Peyer's patch (tissue), 4 donors: ENCODE measurements at regions not wholly inside any gene's neighbourhood (a gene's known extent, or its start where the extent isn't known, plus 50 kb on each side); places are given as distances from the start of the nearest gene placed in this dataset.
"Not testable (repeated sequence)": the region's sequence is repeated elsewhere in the genome, so short reads cannot be mapped to it uniquely, and the experiment has no call there.

Experiments
- DNase-seq, 3 donors: peaks; one replicate each; pipeline ENCODE4 v3.0.0-alpha.2; 2017 to 2019
- H3K27ac ChIP-seq, 4 donors: fragments of 200-600 bp; sonication (generic); one replicate each; pipeline ENCODE4 v1.5.1; 2016 to 2019
- H3K27me3 ChIP-seq, 2 donors: fragments of 200-600 bp; sonication (generic); one replicate each; pipeline ENCODE4 v1.5.1; 2019
- H3K36me3 ChIP-seq, 3 donors: fragments of 200-600 bp; sonication (generic); one replicate each; pipeline ENCODE4 v1.5.1; 2016 to 2019
- H3K4me1 ChIP-seq, 4 donors: fragments of 200-600 bp; sonication (generic); one replicate each; pipeline ENCODE4 v1.5.1; 2016 to 2019
- H3K4me3 ChIP-seq, 4 donors: fragments of 200-600 bp; sonication (generic); 1 replicate in 3 of 4; 2 replicates in 1 of 4; pipeline ENCODE4 v1.5.1; 2016 to 2019; ENCODE audit warnings: mild to moderate bottlenecking in 1 of 4
- H3K9me3 ChIP-seq, 4 donors: fragments of 200-600 bp; sonication (generic); one replicate each; pipeline ENCODE4 v1.5.1; 2016 to 2019; ENCODE audit warnings: mild to moderate bottlenecking in 1 of 4
- POLR2A ChIP-seq, 2 donors: fragments of 450-650 bp; IDR thresholded peaks; one replicate each; pipeline ENCODE4 v1.5.1; 2017; ENCODE audit warnings: antibody characterized with exemption in 2 of 2, mild to moderate bottlenecking in 2 of 2, moderate library complexity in 2 of 2
- TF ChIP-seq, protein P1 (sequence below), 6 experiments: fragments of 450-650 bp in 4 of 6; fragments of 200-600 bp in 2 of 6; sonication (generic) in 1 of 6; IDR thresholded peaks; one replicate each; pipeline ENCODE4 v1.5.1; 2017 to 2019; ENCODE audit warnings: antibody characterized with exemption in 6 of 6, mild to moderate bottlenecking in 3 of 6, moderate library complexity in 1 of 6

- no peak for DNase-seq
These were observed 299.7 kb downstream of the DLEU7 start for GRCh38 chr13:50543782-50544181.

DNA sequence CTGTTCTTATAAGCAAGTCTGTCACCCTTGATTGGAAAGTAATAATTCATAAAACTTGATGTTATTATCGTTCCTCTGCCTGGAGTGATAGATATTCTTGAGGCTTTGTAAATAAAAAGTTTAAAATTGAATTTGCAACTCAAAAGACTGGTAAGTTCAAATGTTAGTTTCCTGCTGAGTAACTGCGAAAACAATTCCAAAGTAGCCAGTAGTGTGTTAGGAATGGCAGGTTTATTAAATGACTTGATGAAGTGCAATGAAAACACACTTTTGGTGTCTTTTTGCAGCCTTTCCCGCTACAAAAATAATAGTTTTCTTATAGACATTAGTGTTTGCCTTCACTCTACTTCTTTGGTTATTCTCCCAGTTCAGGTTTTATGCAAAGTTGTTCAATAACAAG, 299.3 kb downstream of the DLEU7 start:
- no peaks in the 10 kb centered on the region for H3K4me1 ChIP-seq
- no peaks in the 10 kb centered on the region for H3K9me3 ChIP-seq
- H3K4me3 ChIP-seq: no peak overlapping the region
- H3K27ac ChIP-seq: no peak overlapping the region
- H3K27me3 ChIP-seq: no peaks in the 10 kb centered on the region
- no peak for TF ChIP-seq POLR2A (IDR thresholded peaks at IDR 0.05)
- TF ChIP-seq, protein P1, sequence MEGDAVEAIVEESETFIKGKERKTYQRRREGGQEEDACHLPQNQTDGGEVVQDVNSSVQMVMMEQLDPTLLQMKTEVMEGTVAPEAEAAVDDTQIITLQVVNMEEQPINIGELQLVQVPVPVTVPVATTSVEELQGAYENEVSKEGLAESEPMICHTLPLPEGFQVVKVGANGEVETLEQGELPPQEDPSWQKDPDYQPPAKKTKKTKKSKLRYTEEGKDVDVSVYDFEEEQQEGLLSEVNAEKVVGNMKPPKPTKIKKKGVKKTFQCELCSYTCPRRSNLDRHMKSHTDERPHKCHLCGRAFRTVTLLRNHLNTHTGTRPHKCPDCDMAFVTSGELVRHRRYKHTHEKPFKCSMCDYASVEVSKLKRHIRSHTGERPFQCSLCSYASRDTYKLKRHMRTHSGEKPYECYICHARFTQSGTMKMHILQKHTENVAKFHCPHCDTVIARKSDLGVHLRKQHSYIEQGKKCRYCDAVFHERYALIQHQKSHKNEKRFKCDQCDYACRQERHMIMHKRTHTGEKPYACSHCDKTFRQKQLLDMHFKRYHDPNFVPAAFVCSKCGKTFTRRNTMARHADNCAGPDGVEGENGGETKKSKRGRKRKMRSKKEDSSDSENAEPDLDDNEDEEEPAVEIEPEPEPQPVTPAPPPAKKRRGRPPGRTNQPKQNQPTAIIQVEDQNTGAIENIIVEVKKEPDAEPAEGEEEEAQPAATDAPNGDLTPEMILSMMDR (IDR thresholded peaks at IDR 0.05): no peak
- no peaks in the 10 kb centered on the region for H3K36me3 ChIP-seq
- no peak for DNase-seq

More at GRCh38 chr13:50543782-50544181, 299.7 kb downstream of the DLEU7 start:
- Histone ChIP-seq H3K36me3 (no peaks in the 10 kb centered on the region), H3K27ac (no peak overlapping the region), H3K4me3 (no peak overlapping the region), H3K27me3 (no peaks in the 10 kb centered on the region), H3K4me1 (no peaks in the 10 kb centered on the region), H3K9me3 (no peaks in the 10 kb centered on the region)
- TF ChIP-seq, protein P1 (IDR thresholded peaks at IDR 0.05): no peak
- no peak for TF ChIP-seq POLR2A (IDR thresholded peaks at IDR 0.05)

DNA sequence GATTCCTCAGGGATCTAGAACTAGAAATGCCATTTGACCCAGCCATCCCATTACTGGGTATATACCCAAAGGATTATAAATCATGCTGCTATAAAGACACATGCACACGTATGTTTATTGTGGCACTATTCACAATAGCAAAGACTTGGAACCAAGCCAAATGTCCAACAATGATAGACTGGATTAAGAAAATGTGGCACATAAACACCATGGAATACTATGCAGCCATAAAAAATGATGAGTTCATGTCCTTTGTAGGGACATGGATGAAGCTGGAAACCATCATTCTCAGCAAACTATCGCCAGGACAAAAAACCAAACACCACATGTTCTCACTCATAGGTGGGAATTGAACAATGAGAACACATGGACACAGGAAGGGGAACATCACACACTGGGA, 296.3 kb downstream of the DLEU7 start:
- H3K9me3 ChIP-seq, H3K27me3 ChIP-seq, H3K27ac ChIP-seq, H3K4me1 ChIP-seq, DNase-seq, H3K36me3 ChIP-seq, H3K4me3 ChIP-seq: not testable (repeated sequence)

- Histone ChIP-seq H3K27ac (no peak overlapping the region), H3K27me3 (no peaks in the 10 kb centered on the region), H3K4me3 (no peak overlapping the region), H3K36me3 (no peaks in the 10 kb centered on the region), H3K9me3 (no peaks in the 10 kb centered on the region), H3K4me1 (no peaks in the 10 kb centered on the region)
- TF ChIP-seq, protein P1 (IDR thresholded peaks at IDR 0.05): no peak
- TF ChIP-seq POLR2A (IDR thresholded peaks at IDR 0.05): no peak
- DNase-seq: no peak
These were observed 294.9 kb downstream of the DLEU7 start for GRCh38 chr13:50548586-50548985.

DNA sequence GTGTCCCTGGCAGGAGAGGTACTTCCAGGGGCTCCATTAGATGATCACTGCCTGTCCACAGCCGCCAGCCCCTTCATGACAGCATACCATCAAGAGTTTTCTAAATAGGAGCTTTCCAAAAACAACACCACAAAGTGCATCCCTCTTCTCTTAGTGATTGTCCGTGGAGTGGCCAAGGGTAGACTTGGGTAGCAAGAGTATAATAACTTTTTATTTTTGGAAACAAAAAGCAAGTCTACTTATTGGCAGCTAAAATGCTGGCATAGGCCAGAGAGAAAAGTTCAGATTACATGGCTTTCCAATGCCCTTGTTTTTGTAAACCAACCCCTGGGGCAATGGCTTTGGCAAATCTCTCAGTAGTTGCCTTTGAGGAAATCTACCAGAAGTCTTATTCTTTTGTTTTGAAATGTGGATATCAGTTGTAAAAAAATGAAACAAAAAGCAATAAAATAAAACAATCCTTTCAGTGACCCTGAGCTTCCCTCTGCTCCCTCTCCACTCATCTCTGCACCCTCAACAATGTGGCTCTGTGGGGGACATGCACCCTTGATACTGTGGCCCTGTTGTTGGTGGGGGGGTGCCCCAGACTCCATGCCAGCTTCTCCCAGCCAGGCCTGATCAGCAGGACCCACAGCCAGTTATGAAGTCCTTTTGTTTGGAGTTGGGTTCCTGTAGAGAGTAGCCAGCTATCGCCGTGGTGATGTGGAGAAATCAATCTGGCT, 294.1 kb downstream of the DLEU7 start:
- no peak for TF ChIP-seq POLR2A (IDR thresholded peaks at IDR 0.05)
- TF ChIP-seq, protein P1 (IDR thresholded peaks at IDR 0.05): no peak
- DNase-seq: no peak
- no peak overlapping the region for H3K27ac ChIP-seq
- no peak overlapping the region for H3K4me3 ChIP-seq
- H3K9me3 ChIP-seq: no peaks in the 10 kb centered on the region
- H3K36me3 ChIP-seq: no peaks in the 10 kb centered on the region
- no peaks in the 10 kb centered on the region for H3K4me1 ChIP-seq
- no peaks in the 10 kb centered on the region for H3K27me3 ChIP-seq

GRCh38 chr13:50550151-50550550, 293.3 kb downstream of the DLEU7 start:
- Histone ChIP-seq H3K4me3 (no peak overlapping the region), H3K27me3 (no peaks in the 10 kb centered on the region), H3K9me3 (no peaks in the 10 kb centered on the region), H3K27ac (no peak overlapping the region), H3K36me3 (no peaks in the 10 kb centered on the region), H3K4me1 (no peaks in the 10 kb centered on the region)
- TF ChIP-seq POLR2A (IDR thresholded peaks at IDR 0.05): no peak
- TF ChIP-seq, protein P1 (IDR thresholded peaks at IDR 0.05): no peak
- DNase-seq: no peak
